HL-60/S4 (cell line): ENCODE measurements at regions not wholly inside any gene's neighbourhood (a gene's known extent, or its start where the extent isn't known, plus 50 kb on each side); places are given as distances from the start of the nearest gene placed in this dataset.

Experiments
- in situ Hi-C: fragments of 300-500 bp; cut with MboI; formaldehyde crosslinking; loops from 2 replicates; pipeline ENCODE4 v1.14.3; 2022; ENCODE audit warnings: low sequenced_read_pairs

- in situ Hi-C loops: no loop called here
These were observed 344.5 kb downstream of the RPS24 start for GRCh38 chr10:78378192-78378591.

DNA sequence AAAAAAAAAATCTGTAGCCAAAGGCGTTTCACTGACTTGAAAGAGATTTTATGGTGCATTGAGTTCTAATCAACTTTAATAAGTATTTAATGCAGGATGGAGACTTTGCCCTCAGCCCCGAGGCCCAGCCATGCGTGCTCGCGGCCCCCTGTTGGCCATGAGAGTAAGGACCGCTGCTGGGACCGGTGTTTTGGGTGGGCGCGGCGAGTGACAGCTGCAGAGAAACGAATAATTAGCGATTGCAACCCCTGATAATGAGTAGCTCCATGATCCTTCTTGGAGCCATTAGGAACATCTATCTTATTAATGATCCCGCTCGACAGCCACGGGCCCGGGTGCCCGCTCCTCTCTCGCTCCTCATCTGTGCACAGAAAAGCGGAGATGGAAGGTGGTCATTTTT, 347.4 kb downstream of the RPS24 start:
- in situ Hi-C loops: no loop called here

GRCh38 chr10:78382047-78382446, 348.4 kb downstream of the RPS24 start:
- in situ Hi-C loops: no loop called here

DNA sequence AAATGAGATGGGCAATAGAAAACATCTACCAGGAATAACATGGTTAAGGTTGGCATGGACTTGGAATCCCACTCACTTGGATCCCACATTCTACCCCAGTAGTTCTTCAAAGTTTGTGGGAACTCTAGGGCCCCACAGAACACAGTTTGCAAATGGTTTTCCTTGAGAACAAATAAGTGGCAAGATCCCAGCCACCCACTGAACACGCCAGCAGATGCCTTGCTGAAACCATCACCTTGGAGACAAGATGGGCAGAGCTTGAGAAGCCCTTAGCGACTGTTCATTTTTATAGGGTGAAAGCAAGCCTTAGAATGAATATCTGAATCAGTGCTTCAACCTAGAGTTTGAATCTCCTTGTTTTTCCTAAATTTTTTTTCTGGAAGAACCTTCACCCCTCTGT, 349.1 kb downstream of the RPS24 start:
- in situ Hi-C loops: no loop called here

- in situ Hi-C loops: no loop called here
These were observed 349.9 kb downstream of the RPS24 start for GRCh38 chr10:78383378-78384048.

GRCh38 chr10:78384049-78384431, 350.4 kb downstream of the RPS24 start:
- in situ Hi-C loops: no loop called here

GRCh38 chr10:78385599-78385998, 351.9 kb downstream of the RPS24 start:
- in situ Hi-C loops: no loop called here

- in situ Hi-C loops: no loop called here
These were observed 352.8 kb downstream of the RPS24 start for GRCh38 chr10:78386509-78386908.

- in situ Hi-C loops: no loop called here
These were observed 354.8 kb downstream of the RPS24 start for GRCh38 chr10:78388331-78389050.

- in situ Hi-C loops: no loop called here
These were observed 355.8 kb downstream of the RPS24 start for GRCh38 chr10:78389419-78389818.

- in situ Hi-C loops: no loop called here
These were observed 356.4 kb downstream of the RPS24 start for GRCh38 chr10:78390051-78390450.

DNA sequence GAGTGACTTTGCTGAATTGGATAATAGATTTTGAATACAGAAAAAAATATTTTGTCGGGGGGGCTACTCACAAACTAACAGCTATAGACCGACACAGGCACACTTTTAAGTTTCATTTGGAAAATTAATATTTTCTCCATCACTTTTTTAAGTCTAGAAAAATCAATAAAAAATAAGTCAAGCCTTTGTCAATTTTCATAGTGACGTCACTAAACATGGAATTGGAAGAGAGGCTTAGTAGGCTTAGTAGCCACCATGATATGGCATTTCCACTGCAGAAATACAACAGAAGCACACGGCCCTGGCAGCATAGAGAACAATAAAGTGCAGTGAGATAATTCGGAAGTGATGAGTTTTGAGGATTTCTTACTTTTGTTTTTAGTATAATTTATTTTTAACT, 357.2 kb downstream of the RPS24 start:
- in situ Hi-C loops: no loop called here

- in situ Hi-C loops: no loop called here
These were observed 357.9 kb downstream of the RPS24 start for GRCh38 chr10:78391585-78391984.

DNA sequence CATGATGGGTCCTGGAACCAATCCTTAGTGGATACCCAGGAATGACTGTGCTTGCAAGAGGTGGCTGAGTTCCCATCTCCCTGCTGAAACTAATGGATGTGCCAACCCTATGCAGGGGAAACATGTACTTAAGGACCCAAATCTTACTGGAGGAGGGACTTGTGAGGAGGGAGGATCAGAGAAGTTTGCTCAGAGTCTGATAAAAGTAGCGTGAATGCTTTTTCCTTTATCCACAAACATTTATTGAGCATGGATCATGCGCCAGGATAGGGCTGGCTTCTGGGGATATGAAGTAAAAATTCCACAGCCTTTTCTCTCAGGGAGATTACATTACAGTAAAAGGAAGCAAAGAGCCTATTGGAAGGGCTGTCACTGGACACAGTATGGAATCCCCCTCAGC, 358.5 kb downstream of the RPS24 start:
- in situ Hi-C loops: no loop called here

DNA sequence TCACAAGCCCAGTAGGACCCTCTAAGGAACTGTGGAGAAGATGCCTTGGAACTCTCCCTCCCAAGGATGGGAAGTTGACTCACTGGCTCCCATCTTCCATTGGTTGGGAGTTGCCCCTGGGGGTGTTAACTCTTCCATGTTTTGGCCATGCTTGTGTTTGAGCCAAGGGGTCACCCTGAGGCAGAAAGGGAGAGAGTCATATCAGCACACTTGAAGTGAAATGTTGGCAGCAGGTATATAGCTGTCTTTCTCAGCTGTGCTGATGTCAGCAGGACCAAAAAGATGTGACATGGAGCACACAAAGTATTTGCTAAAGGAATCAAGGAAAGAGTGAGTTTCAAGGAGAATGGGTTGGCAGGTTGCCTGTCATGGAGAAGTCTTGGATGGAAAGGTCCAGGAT, 359.4 kb downstream of the RPS24 start:
- in situ Hi-C loops: no loop called here

DNA sequence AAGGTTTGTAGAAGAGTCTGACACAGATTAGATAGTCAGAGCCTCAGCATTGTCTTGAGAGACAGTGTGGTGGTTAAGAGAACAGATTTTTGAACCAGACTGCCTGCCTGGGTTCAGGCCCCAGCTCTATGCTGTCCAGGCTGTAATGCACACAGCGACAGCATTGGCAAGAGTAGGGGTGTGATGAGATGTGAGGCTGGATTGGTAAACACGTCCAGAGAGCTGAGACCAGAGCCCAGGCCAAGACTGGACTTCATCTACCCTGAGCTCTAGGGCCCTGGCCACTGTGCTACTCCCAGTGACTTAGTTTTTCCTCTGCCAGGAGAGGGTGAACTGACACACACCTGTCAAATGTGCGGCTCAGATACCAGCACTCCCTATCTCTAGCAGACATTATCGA, 360.4 kb downstream of the RPS24 start:
- in situ Hi-C loops: no loop called here

DNA sequence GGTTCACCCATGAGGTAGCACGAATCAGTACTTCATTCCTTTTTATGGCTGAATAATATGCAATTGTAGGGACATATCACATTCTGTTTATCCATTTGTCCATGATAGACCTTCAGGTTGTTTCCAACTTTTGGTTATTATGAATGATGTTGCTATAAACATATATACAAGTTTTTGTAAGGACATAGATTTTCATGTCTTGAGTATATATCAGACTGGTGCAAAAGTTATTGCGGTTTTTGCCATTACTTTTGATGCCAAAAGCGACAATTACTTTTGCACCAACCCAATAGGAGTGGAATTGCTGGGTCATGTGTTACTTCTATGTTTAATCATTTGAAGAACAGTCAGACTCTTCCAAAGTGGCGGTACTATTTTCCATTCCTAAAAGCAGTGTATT, 361.5 kb downstream of the RPS24 start:
- in situ Hi-C loops: no loop called here

DNA sequence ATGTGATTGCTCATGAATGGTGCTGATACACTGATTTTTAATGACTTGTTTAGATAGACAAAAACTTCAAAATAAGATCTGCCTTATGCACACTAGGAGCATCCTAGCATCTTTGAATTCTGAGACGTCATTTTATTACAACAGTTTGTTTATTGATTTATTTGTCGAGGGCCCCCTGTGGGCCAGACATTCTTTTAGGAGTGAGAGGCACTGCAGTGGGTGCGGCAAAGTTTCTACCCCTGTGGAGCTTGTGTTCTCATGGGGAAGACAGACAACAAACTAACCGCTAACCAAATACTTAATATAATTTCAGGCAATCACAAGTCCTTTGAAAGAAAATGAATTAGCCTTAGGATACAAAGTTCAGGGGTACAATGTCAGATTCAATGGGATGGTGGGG, 363.1 kb downstream of the RPS24 start:
- in situ Hi-C loops: no loop called here

DNA sequence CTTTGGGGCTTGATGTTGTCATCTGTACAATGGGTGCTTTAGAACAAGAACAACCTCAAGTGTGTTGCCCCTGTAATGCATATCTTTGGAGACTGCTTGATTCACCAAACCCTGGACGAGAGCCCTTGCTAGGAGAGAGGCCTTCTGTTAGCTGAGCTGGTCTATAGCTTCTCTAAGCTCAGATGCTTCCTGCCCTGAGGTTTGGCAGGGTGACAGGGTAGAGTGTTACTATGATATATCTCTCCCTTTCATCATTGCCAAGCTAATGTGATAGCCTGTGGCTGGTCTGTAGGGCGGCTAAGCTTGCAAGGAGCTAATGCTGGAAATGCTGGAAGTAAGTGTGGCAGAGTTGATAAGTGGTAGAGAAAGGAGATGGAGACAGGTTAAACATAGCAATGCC, 364.1 kb downstream of the RPS24 start:
- in situ Hi-C loops: no loop called here

GRCh38 chr10:78398382-78398781, 364.7 kb downstream of the RPS24 start:
- in situ Hi-C loops: no loop called here

- in situ Hi-C loops: no loop called here
These were observed 368.1 kb downstream of the RPS24 start for GRCh38 chr10:78401624-78402367.

- in situ Hi-C loops: no loop called here
These were observed 368.9 kb downstream of the RPS24 start for GRCh38 chr10:78402591-78402990.
